IMR-90 (cell line): ENCODE measurements at regions not wholly inside any gene's neighbourhood (a gene's known extent, or its start where the extent isn't known, plus 50 kb on each side); places are given as distances from the start of the nearest gene placed in this dataset.

ENCODE experiments used
- ATAC-seq: fragments of 200-7000 bp; cut with Tn5 transposase; 2 replicates; pipeline ENCODE4 v1.9.1; 2020; ENCODE audit warnings: low read depth, mild to moderate bottlenecking, moderate library complexity
- BruUV-seq: library from RNA; stranded (reverse); fragments of 400-500 nt; replicated peaks from 2 replicates; lab custom pipeline; 2021; lab: Mats Ljungman, UMichigan
- CTCF ChIA-PET: fragments of 300-600 bp; formaldehyde crosslinking; extraction: SDS; loops from one replicate; lab custom pipeline; 2021; ENCODE audit warnings: antibody characterized with exemption; lab: Yijun Ruan, JAX
- POLR2A ChIA-PET: fragments of 300-600 bp; sonication (Branson Sonifier 250); formaldehyde crosslinking; loops from one replicate; lab custom pipeline; 2022; ENCODE audit warnings: antibody characterized with exemption; ENCODE audit not compliant: unreplicated experiment; lab: Charles Lee
- DNase-seq: peaks from one replicate; pipeline ENCODE4 v3.0.0; 2013
- H2AFZ ChIP-seq: replicated peaks from 2 replicates; pipeline ENCODE3; 2013; ENCODE audit warnings: low read length, mild to moderate bottlenecking; ENCODE audit not compliant: poor library complexity
- H2AK5ac ChIP-seq: 2 replicates; pipeline ENCODE4 v1.6.1; 2013; ENCODE audit warnings: low read depth, low read length, inconsistent platforms
- H2AK9ac ChIP-seq: replicated peaks from 2 replicates; pipeline ENCODE3; 2013; ENCODE audit warnings: mild to moderate bottlenecking, low read depth, low read length, moderate library complexity; ENCODE audit not compliant: poor library complexity
- H2BK120ac ChIP-seq: 2 replicates; pipeline ENCODE4 v1.6.1; 2013; ENCODE audit warnings: low read depth, low read length, inconsistent platforms
- H2BK15ac ChIP-seq: 3 replicates; pipeline ENCODE4 v1.6.1; 2013; ENCODE audit warnings: low read depth, low read length, inconsistent platforms
- H2BK20ac ChIP-seq: 2 replicates; pipeline ENCODE4 v1.6.1; 2013; ENCODE audit warnings: low read depth, mild to moderate bottlenecking, inconsistent platforms, low read length, moderate library complexity
- H2BK5ac ChIP-seq: 2 replicates; pipeline ENCODE4 v1.6.1; 2013; ENCODE audit warnings: mild to moderate bottlenecking, low read depth, low read length, inconsistent platforms; ENCODE audit not compliant: poor library complexity, severe bottlenecking
- H3K14ac ChIP-seq: replicated peaks from 2 replicates; pipeline ENCODE4 v1.6.1; 2013; ENCODE audit warnings: low read depth, low read length, inconsistent platforms
- H3K18ac ChIP-seq: 2 replicates; pipeline ENCODE4 v1.6.1; 2013; ENCODE audit warnings: low read depth, low read length, control low read depth
- H3K23ac ChIP-seq: 2 replicates; pipeline ENCODE4 v1.6.1; 2013; ENCODE audit warnings: low read depth, low read length, inconsistent platforms
- H3K27ac ChIP-seq: 2 replicates; pipeline ENCODE4 v1.5.1; 2013; ENCODE audit warnings: mild to moderate bottlenecking, control low read depth, low read length; ENCODE audit not compliant: insufficient read depth
- H3K27me3 ChIP-seq: 2 replicates; pipeline ENCODE4 v1.6.1; 2013; ENCODE audit warnings: low read length; ENCODE audit not compliant: control insufficient read depth, insufficient read depth
- H3K36me3 ChIP-seq: 2 replicates; pipeline ENCODE4 v1.6.1; 2013; ENCODE audit warnings: low read length, mixed read lengths; ENCODE audit not compliant: control insufficient read depth, insufficient read depth
- H3K4ac ChIP-seq: 2 replicates; pipeline ENCODE4 v1.6.1; 2013; ENCODE audit warnings: low read depth, low read length, inconsistent platforms
- H3K4me1 ChIP-seq: 2 replicates; pipeline ENCODE4 v1.6.1; 2013; ENCODE audit warnings: low read length, mixed read lengths; ENCODE audit not compliant: control insufficient read depth, insufficient read depth
- H3K4me2 ChIP-seq: 2 replicates; pipeline ENCODE4 v1.6.1; 2013; ENCODE audit warnings: low read depth, mild to moderate bottlenecking, control low read depth, low read length, moderate library complexity
- H3K4me3 ChIP-seq: 2 replicates; pipeline ENCODE4 v1.5.1; 2013; ENCODE audit warnings: low read depth, mild to moderate bottlenecking, control low read depth, low read length, moderate library complexity; ENCODE audit not compliant: insufficient read depth
- H3K56ac ChIP-seq: 2 replicates; pipeline ENCODE4 v1.6.1; 2013; ENCODE audit warnings: low read length, inconsistent platforms; ENCODE audit not compliant: insufficient read depth; ENCODE audit errors: extremely low read depth
- H3K79me1 ChIP-seq, 2 experiments: 2 replicates each; pipeline ENCODE4 v1.6.1; 2013; ENCODE audit warnings: low read length in 2 of 2, inconsistent platforms in 1 of 2, low read depth in 1 of 2
- H3K9ac ChIP-seq: 2 replicates; pipeline ENCODE4 v1.6.1; 2013; ENCODE audit warnings: low read depth, low read length, control low read depth
- H3K9me1 ChIP-seq: 2 replicates; pipeline ENCODE4 v1.6.1; 2013; ENCODE audit warnings: low read length, inconsistent platforms; ENCODE audit not compliant: insufficient read depth
- H3K9me3 ChIP-seq: 2 replicates; pipeline ENCODE4 v1.6.1; 2013; ENCODE audit warnings: low read length; ENCODE audit not compliant: control insufficient read depth, insufficient read depth
- H4K20me1 ChIP-seq: 2 replicates; pipeline ENCODE4 v1.6.1; 2013; ENCODE audit warnings: low read length, inconsistent platforms; ENCODE audit not compliant: insufficient read depth
- H4K5ac ChIP-seq: 2 replicates; pipeline ENCODE4 v1.6.1; 2013; ENCODE audit warnings: mild to moderate bottlenecking, low read depth, low read length, control low read depth
- H4K8ac ChIP-seq, 2 experiments: 2 replicates each; pipeline ENCODE4 v1.6.1; 2013; ENCODE audit warnings: low read depth in 2 of 2, low read length in 2 of 2, control low read depth in 1 of 2, inconsistent platforms in 1 of 2
- H4K91ac ChIP-seq: 2 replicates; pipeline ENCODE4 v1.6.1; 2013; ENCODE audit warnings: low read depth, low read length, inconsistent platforms; ENCODE audit not compliant: insufficient read depth
- BHLHE40 ChIP-seq: fragments of 150-350 bp; IDR thresholded peaks from 2 replicates; pipeline ENCODE4 v1.6.1; 2016; ENCODE audit warnings: mild to moderate bottlenecking, low read depth, low read length
- MXI1 ChIP-seq: IDR thresholded peaks from 2 replicates; pipeline ENCODE4 v1.6.1; 2012; ENCODE audit warnings: low read depth, mild to moderate bottlenecking, low read length, moderate library complexity, borderline replicate concordance
- NFE2L2 ChIP-seq: fragments of 150-350 bp; IDR thresholded peaks from 2 replicates; pipeline ENCODE4 v1.6.1; 2016; ENCODE audit warnings: low read depth, mild to moderate bottlenecking, low read length
- WGBS, 2 experiments: methylation state at CpG; one replicate each; pipeline versions ENCODE4 v1.1.5 to v1.1.7; 2013; ENCODE audit warnings: missing lambda C conversion rate in 2 of 2; ENCODE audit not compliant: insufficient read length in 1 of 2; ENCODE audit errors: extremely low coverage in 2 of 2; 5-methylcytosine and 5-hydroxymethylcytosine counted together
- dilution Hi-C: fragments of 300-500 bp; cut with HindIII; formaldehyde crosslinking; loops from one replicate; pipeline ENCODE4 v1.14.3; 2018; ENCODE audit warnings: low sequenced_read_pairs; ENCODE audit not compliant: unreplicated experiment
- in situ Hi-C: fragments of 300-500 bp; cut with MboI; formaldehyde crosslinking; loops from 3 replicates; pipeline ENCODE4 v1.14.3; 2019; ENCODE audit warnings: low sequenced_read_pairs, inconsistent platforms, mixed read lengths
- intact Hi-C: fragments of 100-400 bp; cut with micrococcal nuclease; formaldehyde crosslinking; loops from 2 replicates; pipeline ENCODE4 v1.10.0; 2022

DNA sequence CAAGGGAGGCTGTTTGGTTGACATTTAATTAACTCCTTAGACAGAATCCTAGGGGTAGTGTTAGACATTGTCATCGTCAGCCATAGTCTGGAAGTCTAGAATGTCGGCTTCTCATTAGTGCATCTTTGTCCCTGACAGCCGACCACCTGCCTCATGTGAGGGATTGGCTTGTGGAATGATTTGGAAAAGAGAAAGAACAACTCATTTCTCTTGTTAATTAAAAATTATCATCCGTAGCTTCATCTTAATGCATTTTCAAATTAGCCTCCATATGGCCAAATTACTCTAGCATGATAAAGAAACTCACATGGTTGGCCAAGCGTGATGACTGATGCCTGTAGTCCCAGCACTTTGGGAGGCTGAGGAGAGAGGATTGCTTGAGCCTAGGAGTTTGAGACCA, 97.7 kb upstream of the PARD3 start:
- Histone ChIP-seq H2BK5ac (no peak overlapping the region), H3K9me3 (no peaks in the 10 kb centered on the region), H3K9ac (no peak overlapping the region), H4K5ac (no peak overlapping the region), H4K8ac (no peak overlapping the region), H3K4me2 (no peak overlapping the region), H3K4ac (no peak overlapping the region), H3K27ac (no peak overlapping the region), H3K23ac (no peak overlapping the region), H3K4me1 (peaks cover 7% of the 10 kb centered on the region; the same call in 1 of the 2 replicates), H2BK15ac (no peak overlapping the region), H2AFZ (no peak overlapping the region), H2AK9ac (no peak overlapping the region), H3K14ac (no peak overlapping the region), H2BK20ac (no peak overlapping the region), H3K18ac (no peak overlapping the region), H3K4me3 (no peak overlapping the region), H3K9me1 (no peaks in the 10 kb centered on the region), H2AK5ac (no peak overlapping the region), H3K56ac (no peak overlapping the region), H2BK120ac (no peak overlapping the region), H3K36me3 (no peaks in the 10 kb centered on the region), H4K20me1 (no peaks in the 10 kb centered on the region), H4K91ac (no peak overlapping the region), H3K27me3 (peaks cover 6% of the 10 kb centered on the region), H3K79me1 (no peaks in the 10 kb centered on the region)
- ChIA-PET CTCF (interaction anchor here (0.9 kb wide), 1 partner anchor 13 kb away, joined by 3 read pairs; no protein-coding TSS in a partner anchor), POLR2A (no interaction called here)
- TF ChIP-seq MXI1 (no peak), BHLHE40 (no peak), NFE2L2 (no peak)
- DNase-seq (no peak), ATAC-seq (no peak)
- BruUV-seq = no TSS peak
- dilution Hi-C loops (no loop called here), in situ Hi-C loops (no loop called here), intact Hi-C loops (no loop called here)
- WGBS, 2 experiments = no CpG with 5 or more reads among the region's 5 CpGs
